HEK293 (cell line): ENCODE measurements at regions not wholly inside any gene's neighbourhood (a gene's known extent, or its start where the extent isn't known, plus 50 kb on each side); places are given as distances from the start of the nearest gene placed in this dataset.
"Not testable (repeated sequence)": the region's sequence is repeated elsewhere in the genome, so short reads cannot be mapped to it uniquely, and the experiment has no call there.

Experiments
- BCL6B ChIP-seq: fragments of 450-650 bp; formaldehyde crosslinking; IDR thresholded peaks from 2 replicates; pipeline ENCODE4 v1.5.1; 2017; ENCODE audit warnings: missing biosample characterization, missing genetic modification characterization
- REST ChIP-seq: fragments of 450-650 bp; formaldehyde crosslinking; IDR thresholded peaks from 2 replicates; pipeline ENCODE4 v1.5.1; 2016; ENCODE audit warnings: missing biosample characterization, missing genetic modification characterization
- TCF7L2 ChIP-seq: IDR thresholded peaks from 2 replicates; pipeline ENCODE4 v1.6.1; 2011; ENCODE audit warnings: low read depth, mild to moderate bottlenecking, inconsistent platforms, low read length, moderate library complexity, borderline replicate concordance
- TRIM28 ChIP-seq: IDR thresholded peaks from 2 replicates; pipeline ENCODE4 v1.6.1; 2011; ENCODE audit warnings: low read length, control low read depth, borderline replicate concordance
- ZNF140 ChIP-seq: fragments of 450-650 bp; formaldehyde crosslinking; IDR thresholded peaks from 2 replicates; pipeline ENCODE4 v1.5.1; 2016; ENCODE audit warnings: missing biosample characterization, missing genetic modification characterization
- ZNF37A ChIP-seq: fragments of 450-650 bp; IDR thresholded peaks from 2 replicates; pipeline ENCODE4 v1.5.1; 2018; ENCODE audit warnings: missing biosample characterization, missing genetic modification characterization
- ZNF707 ChIP-seq: fragments of 450-650 bp; formaldehyde crosslinking; IDR thresholded peaks from 2 replicates; pipeline ENCODE4 v1.5.1; 2016; ENCODE audit warnings: missing biosample characterization, missing genetic modification characterization
- TF ChIP-seq, protein P1 (sequence below): fragments of 450-650 bp; IDR thresholded peaks from 2 replicates; pipeline ENCODE4 v1.5.1; 2018; ENCODE audit warnings: missing biosample characterization, mild to moderate bottlenecking, missing genetic modification characterization
- TF ChIP-seq, protein P2 (sequence below): fragments of 450-650 bp; formaldehyde crosslinking; IDR thresholded peaks from 2 replicates; pipeline ENCODE4 v1.5.1; 2016; ENCODE audit warnings: missing biosample characterization, missing genetic modification characterization
- TF ChIP-seq, protein P3 (sequence below): fragments of 450-650 bp; formaldehyde crosslinking; IDR thresholded peaks from 2 replicates; pipeline ENCODE4 v1.5.1; 2016; ENCODE audit warnings: missing biosample characterization, missing genetic modification characterization

DNA sequence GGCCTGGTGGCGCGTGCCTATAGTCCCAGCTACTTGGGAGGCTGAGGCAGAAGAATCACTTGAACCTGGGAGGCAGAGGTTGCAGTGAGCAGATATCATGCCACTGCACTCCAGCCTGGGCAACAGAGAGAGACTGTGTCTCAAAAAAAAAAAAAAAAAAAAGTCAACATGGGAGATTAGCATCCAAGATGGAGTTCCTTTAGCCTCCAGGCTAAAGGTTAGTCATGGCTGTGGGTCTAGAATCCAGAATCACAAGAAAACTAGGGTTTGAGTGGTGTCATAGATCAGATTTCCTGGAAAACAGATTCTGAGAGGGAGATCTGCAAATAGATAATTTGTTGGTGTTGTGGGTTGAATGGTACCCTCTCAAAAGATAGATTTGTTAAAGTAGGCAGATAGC, 117.2 kb downstream of the CD24 start:
- TF ChIP-seq, protein P1, sequence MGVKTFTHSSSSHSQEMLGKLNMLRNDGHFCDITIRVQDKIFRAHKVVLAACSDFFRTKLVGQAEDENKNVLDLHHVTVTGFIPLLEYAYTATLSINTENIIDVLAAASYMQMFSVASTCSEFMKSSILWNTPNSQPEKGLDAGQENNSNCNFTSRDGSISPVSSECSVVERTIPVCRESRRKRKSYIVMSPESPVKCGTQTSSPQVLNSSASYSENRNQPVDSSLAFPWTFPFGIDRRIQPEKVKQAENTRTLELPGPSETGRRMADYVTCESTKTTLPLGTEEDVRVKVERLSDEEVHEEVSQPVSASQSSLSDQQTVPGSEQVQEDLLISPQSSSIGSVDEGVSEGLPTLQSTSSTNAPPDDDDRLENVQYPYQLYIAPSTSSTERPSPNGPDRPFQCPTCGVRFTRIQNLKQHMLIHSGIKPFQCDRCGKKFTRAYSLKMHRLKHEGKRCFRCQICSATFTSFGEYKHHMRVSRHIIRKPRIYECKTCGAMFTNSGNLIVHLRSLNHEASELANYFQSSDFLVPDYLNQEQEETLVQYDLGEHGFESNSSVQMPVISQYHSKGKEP (tag by site-specific recombination), result not testable (repeated sequence)
- TF ChIP-seq, protein P2, sequence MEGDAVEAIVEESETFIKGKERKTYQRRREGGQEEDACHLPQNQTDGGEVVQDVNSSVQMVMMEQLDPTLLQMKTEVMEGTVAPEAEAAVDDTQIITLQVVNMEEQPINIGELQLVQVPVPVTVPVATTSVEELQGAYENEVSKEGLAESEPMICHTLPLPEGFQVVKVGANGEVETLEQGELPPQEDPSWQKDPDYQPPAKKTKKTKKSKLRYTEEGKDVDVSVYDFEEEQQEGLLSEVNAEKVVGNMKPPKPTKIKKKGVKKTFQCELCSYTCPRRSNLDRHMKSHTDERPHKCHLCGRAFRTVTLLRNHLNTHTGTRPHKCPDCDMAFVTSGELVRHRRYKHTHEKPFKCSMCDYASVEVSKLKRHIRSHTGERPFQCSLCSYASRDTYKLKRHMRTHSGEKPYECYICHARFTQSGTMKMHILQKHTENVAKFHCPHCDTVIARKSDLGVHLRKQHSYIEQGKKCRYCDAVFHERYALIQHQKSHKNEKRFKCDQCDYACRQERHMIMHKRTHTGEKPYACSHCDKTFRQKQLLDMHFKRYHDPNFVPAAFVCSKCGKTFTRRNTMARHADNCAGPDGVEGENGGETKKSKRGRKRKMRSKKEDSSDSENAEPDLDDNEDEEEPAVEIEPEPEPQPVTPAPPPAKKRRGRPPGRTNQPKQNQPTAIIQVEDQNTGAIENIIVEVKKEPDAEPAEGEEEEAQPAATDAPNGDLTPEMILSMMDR (tag by site-specific recombination), result not testable (repeated sequence)
- not testable (repeated sequence) for TF ChIP-seq ZNF37A; REST; ZNF707; TRIM28; BCL6B (tag by site-specific recombination); TCF7L2; ZNF140 (tag by site-specific recombination)
- TF ChIP-seq, protein P3, sequence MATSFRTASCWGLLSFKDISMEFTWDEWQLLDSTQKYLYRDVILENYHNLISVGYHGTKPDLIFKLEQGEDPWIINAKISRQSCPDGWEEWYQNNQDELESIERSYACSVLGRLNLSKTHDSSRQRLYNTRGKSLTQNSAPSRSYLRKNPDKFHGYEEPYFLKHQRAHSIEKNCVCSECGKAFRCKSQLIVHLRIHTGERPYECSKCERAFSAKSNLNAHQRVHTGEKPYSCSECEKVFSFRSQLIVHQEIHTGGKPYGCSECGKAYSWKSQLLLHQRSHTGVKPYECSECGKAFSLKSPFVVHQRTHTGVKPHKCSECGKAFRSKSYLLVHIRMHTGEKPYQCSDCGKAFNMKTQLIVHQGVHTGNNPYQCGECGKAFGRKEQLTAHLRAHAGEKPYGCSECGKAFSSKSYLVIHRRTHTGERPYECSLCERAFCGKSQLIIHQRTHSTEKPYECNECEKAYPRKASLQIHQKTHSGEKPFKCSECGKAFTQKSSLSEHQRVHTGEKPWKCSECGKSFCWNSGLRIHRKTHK (tag by site-specific recombination), result not testable (repeated sequence)
